ENCODE measurements at regions not wholly inside any gene's neighbourhood (a gene's known extent, or its start where the extent isn't known, plus 50 kb on each side); places are given as distances from the start of the nearest gene placed in this dataset.

- no peak overlapping the region for H3K27ac ChIP-seq (ENCODE audit: insufficient read depth, low read length)
- no peaks in the 10 kb centered on the region for H3K27me3 ChIP-seq (ENCODE audit: control insufficient read depth, insufficient read depth, low read length)
- BruUV-seq (replicated peaks): no TSS peak
These were observed 343.0 kb downstream of the NUF2 start for GRCh38 chr1:163664671-163665335.

More at GRCh38 chr1:163664671-163665335, 343.0 kb downstream of the NUF2 start:
- Histone ChIP-seq H2AK9ac (replicated peaks; ENCODE audit: low read depth, low read length, poor library complexity) (no peak overlapping the region), H3K36me3 (ENCODE audit: control insufficient read depth, insufficient read depth, low read length) (no peaks in the 10 kb centered on the region), H3K9me3 (ENCODE audit: control insufficient read depth, insufficient read depth, low read length) (no peaks in the 10 kb centered on the region), H4K20me1 (ENCODE audit: insufficient read depth, low read length) (no peaks in the 10 kb centered on the region), H2AFZ (replicated peaks; ENCODE audit: low read length, poor library complexity) (no peak overlapping the region), H2BK15ac (ENCODE audit: low read depth, low read length) (no peak overlapping the region), H3K4ac (ENCODE audit: low read depth, low read length) (no peak overlapping the region), H4K5ac (ENCODE audit: low read depth, low read length) (no peak overlapping the region), H2BK120ac (ENCODE audit: low read depth, low read length) (no peak overlapping the region), H4K8ac (ENCODE audit: low read depth in 2 of 2, low read length in 2 of 2) (no peak overlapping the region), H4K91ac (ENCODE audit: insufficient read depth, low read depth, low read length) (no peak overlapping the region), H3K4me3 (ENCODE audit: insufficient read depth, low read depth, low read length) (no peak overlapping the region), H3K14ac (replicated peaks; ENCODE audit: low read depth, low read length) (no peak overlapping the region), H3K4me1 (ENCODE audit: control insufficient read depth, insufficient read depth, low read length) (no peaks in the 10 kb centered on the region), H3K56ac (ENCODE audit: extremely low read depth, insufficient read depth, low read length) (no peak overlapping the region), H3K79me1 (ENCODE audit: low read depth in 1 of 2, low read length in 2 of 2) (no peaks in the 10 kb centered on the region), H3K23ac (ENCODE audit: low read depth, low read length) (no peak overlapping the region), H3K4me2 (ENCODE audit: low read depth, low read length) (no peak overlapping the region), H2BK20ac (ENCODE audit: low read depth, low read length) (no peak overlapping the region), H3K9me1 (ENCODE audit: insufficient read depth, low read length) (no peaks in the 10 kb centered on the region), H3K18ac (ENCODE audit: low read depth, low read length) (no peak overlapping the region), H2BK5ac (ENCODE audit: low read depth, low read length, poor library complexity, severe bottlenecking) (no peak overlapping the region), H3K9ac (ENCODE audit: low read depth, low read length) (no peak overlapping the region), H2AK5ac (ENCODE audit: low read depth, low read length) (no peak overlapping the region)
- in situ Hi-C loops (cut with MboI; ENCODE audit: low sequenced_read_pairs) (no loop called here), intact Hi-C loops (cut with micrococcal nuclease) (no loop called here), dilution Hi-C loops (cut with HindIII; ENCODE audit: low sequenced_read_pairs, unreplicated experiment) (no loop called here)
- WGBS, 2 experiments (ENCODE audit: extremely low coverage in 2 of 2, insufficient read length in 1 of 2): no CpG with 5 or more reads among the region's 6 CpGs
- TF ChIP-seq RAD21 (IDR thresholded peaks at IDR 0.05; ENCODE audit: low read length) (no peak), CEBPB (IDR thresholded peaks at IDR 0.05; ENCODE audit: low read depth, low read length) (no peak), USF2 (IDR thresholded peaks at IDR 0.05; ENCODE audit: low read depth, low read length) (no peak), CHD1 (IDR thresholded peaks at IDR 0.05; ENCODE audit: low read depth, low read length) (no peak), BHLHE40 (IDR thresholded peaks at IDR 0.05; ENCODE audit: low read depth, low read length) (no peak)
- ChIA-PET POLR2A (ENCODE audit: unreplicated experiment) (no interaction called here), CTCF (no interaction called here)
- DNase-seq (no peak), ATAC-seq (ENCODE audit: low read depth) (no peak)

Measured in IMR-90 (cell line).